Large intestine (tissue), 3 donors: ENCODE measurements at regions not wholly inside any gene's neighbourhood (a gene's known extent, or its start where the extent isn't known, plus 50 kb on each side); places are given as distances from the start of the nearest gene placed in this dataset.

ENCODE experiments used
- DNase-seq, 2 donors: peaks; one replicate each; pipeline versions ENCODE4 v3.0.0 to v3.0.0-alpha.2; 2013
- H3K27ac ChIP-seq: one replicate; pipeline ENCODE4 v1.5.1; 2013; ENCODE audit warnings: low read length
- H3K27me3 ChIP-seq: 2 replicates; pipeline ENCODE4 v1.6.1; 2013; ENCODE audit warnings: low read length; ENCODE audit not compliant: control insufficient read depth, insufficient read depth
- H3K36me3 ChIP-seq: 2 replicates; pipeline ENCODE4 v1.6.1; 2013; ENCODE audit warnings: low read length; ENCODE audit not compliant: control insufficient read depth, insufficient read depth
- H3K4me1 ChIP-seq: one replicate; pipeline ENCODE4 v1.6.1; 2013; ENCODE audit warnings: low read length; ENCODE audit not compliant: control insufficient read depth, insufficient read depth
- H3K4me3 ChIP-seq: one replicate; pipeline ENCODE4 v1.5.1; 2013; ENCODE audit warnings: low read length
- H3K9me3 ChIP-seq: one replicate; pipeline ENCODE4 v1.6.1; 2013; ENCODE audit warnings: mild to moderate bottlenecking, low read depth, low read length, moderate library complexity; ENCODE audit not compliant: control insufficient read depth
- WGBS: methylation state at CpG from one replicate; pipeline ENCODE4 v1.1.5; 2013; ENCODE audit warnings: low lambda C conversion rate; ENCODE audit not compliant: insufficient coverage; 5-methylcytosine and 5-hydroxymethylcytosine counted together

- no peaks in the 10 kb centered on the region for H3K27me3 ChIP-seq
- no peak overlapping the region for H3K27ac ChIP-seq
- 53% methylated on average over 3 of the region's 5 CpGs for WGBS
- H3K36me3 ChIP-seq: no peaks in the 10 kb centered on the region
- H3K9me3 ChIP-seq: no peaks in the 10 kb centered on the region
- no peak for DNase-seq
- H3K4me1 ChIP-seq: peaks cover 2% of the 10 kb centered on the region
- H3K4me3 ChIP-seq: no peak overlapping the region
Measured at GRCh38 chr1:94325377-94326302, 88.3 kb upstream of the ARHGAP29 start.

GRCh38 chr1:94324178-94324544 lies 86.8 kb upstream of the ARHGAP29 start:
- Histone ChIP-seq H3K27me3 (no peaks in the 10 kb centered on the region), H3K9me3 (no peaks in the 10 kb centered on the region), H3K36me3 (no peaks in the 10 kb centered on the region), H3K4me1 (peaks cover 2% of the 10 kb centered on the region), H3K4me3 (no peak overlapping the region), H3K27ac (no peak overlapping the region)
- WGBS: no CpG with 5 or more reads among the region's 4 CpGs
- no peak for DNase-seq

- Histone ChIP-seq H3K36me3 (no peaks in the 10 kb centered on the region), H3K4me3 (no peak overlapping the region), H3K9me3 (no peaks in the 10 kb centered on the region), H3K27me3 (no peaks in the 10 kb centered on the region), H3K4me1 (peaks cover 2% of the 10 kb centered on the region), H3K27ac (no peak overlapping the region)
- DNase-seq: no peak
- WGBS: 70% methylated on average over 5 of the region's 7 CpGs
Measured at GRCh38 chr1:94323311-94324177, 86.2 kb upstream of the ARHGAP29 start.

- Histone ChIP-seq H3K4me3 (no peak overlapping the region), H3K27me3 (no peaks in the 10 kb centered on the region), H3K4me1 (peaks cover 2% of the 10 kb centered on the region), H3K36me3 (no peaks in the 10 kb centered on the region), H3K9me3 (no peaks in the 10 kb centered on the region), H3K27ac (no peak overlapping the region)
- DNase-seq: no peak
- 100% methylated on average over 1 of the region's 5 CpGs for WGBS
Measured at GRCh38 chr1:94322696-94323095, 85.3 kb upstream of the ARHGAP29 start.

DNA sequence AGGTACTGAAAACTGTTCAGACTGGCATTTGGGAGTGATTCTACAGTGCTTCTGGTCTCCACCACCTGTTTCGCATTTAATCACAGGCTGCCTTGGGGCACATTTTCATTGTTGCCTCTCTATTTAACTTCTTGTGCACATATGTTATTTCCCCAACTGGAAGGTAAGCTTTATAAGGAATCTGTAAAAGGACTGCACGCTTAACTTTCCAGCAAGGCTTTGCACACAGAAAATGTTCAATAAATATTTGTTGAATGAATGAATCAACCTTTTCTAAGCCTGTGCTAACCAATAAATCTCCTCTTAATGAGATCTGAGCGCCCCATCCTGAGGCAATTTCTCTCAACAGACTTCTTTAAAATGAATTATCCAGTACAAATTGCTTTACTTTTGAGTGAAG lies 84.3 kb upstream of the ARHGAP29 start:
- Histone ChIP-seq H3K27me3 (no peaks in the 10 kb centered on the region), H3K4me1 (peaks cover 3% of the 10 kb centered on the region), H3K36me3 (no peaks in the 10 kb centered on the region), H3K27ac (no peak overlapping the region), H3K9me3 (no peaks in the 10 kb centered on the region), H3K4me3 (no peak overlapping the region)
- WGBS: no CpG with 5 or more reads among the region's 3 CpGs
- no peak for DNase-seq

- H3K36me3 ChIP-seq: no peaks in the 10 kb centered on the region
- H3K27ac ChIP-seq: no peak overlapping the region
- no peaks in the 10 kb centered on the region for H3K9me3 ChIP-seq
- no peak for DNase-seq
- no peaks in the 10 kb centered on the region for H3K27me3 ChIP-seq
- 63% methylated on average over 2 of the region's 8 CpGs for WGBS
- H3K4me1 ChIP-seq: peaks cover 8% of the 10 kb centered on the region
- H3K4me3 ChIP-seq: no peak overlapping the region
Measured at GRCh38 chr1:94319319-94320102, 82.1 kb upstream of the ARHGAP29 start.

GRCh38 chr1:94318505-94319030 lies 81.2 kb upstream of the ARHGAP29 start:
- no peak for DNase-seq
- Histone ChIP-seq H3K4me1 (peaks cover 14% of the 10 kb centered on the region), H3K4me3 (no peak overlapping the region), H3K27ac (no peak overlapping the region), H3K9me3 (no peaks in the 10 kb centered on the region), H3K27me3 (no peaks in the 10 kb centered on the region), H3K36me3 (no peaks in the 10 kb centered on the region)
- 100% methylated on average over 1 of the region's 6 CpGs for WGBS

DNA sequence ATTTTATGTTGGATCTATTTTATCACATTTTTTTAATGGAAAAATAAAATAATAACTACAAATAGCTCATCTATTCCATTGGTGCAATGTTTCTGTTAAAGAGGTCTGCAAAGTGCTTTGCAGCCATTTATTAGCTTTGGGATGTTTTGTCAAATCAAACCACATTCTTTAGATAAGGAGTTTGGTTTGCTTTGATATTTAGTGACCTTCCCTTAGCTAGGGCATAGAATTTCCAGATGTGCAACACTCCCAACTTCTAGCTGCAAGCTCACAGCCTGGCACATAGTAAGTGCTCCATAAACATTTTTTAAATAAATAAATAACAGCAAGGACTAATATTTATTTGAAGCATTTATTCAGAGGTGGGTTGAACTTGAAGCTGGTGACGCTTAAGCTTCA lies 80.4 kb upstream of the ARHGAP29 start:
- no peaks in the 10 kb centered on the region for H3K27me3 ChIP-seq
- H3K4me3 ChIP-seq: no peak overlapping the region
- no CpG with 5 or more reads among the region's 1 CpG for WGBS
- H3K36me3 ChIP-seq: no peaks in the 10 kb centered on the region
- no peak for DNase-seq
- H3K27ac ChIP-seq: no peak overlapping the region
- H3K4me1 ChIP-seq: peaks cover 14% of the 10 kb centered on the region
- H3K9me3 ChIP-seq: no peaks in the 10 kb centered on the region

DNA sequence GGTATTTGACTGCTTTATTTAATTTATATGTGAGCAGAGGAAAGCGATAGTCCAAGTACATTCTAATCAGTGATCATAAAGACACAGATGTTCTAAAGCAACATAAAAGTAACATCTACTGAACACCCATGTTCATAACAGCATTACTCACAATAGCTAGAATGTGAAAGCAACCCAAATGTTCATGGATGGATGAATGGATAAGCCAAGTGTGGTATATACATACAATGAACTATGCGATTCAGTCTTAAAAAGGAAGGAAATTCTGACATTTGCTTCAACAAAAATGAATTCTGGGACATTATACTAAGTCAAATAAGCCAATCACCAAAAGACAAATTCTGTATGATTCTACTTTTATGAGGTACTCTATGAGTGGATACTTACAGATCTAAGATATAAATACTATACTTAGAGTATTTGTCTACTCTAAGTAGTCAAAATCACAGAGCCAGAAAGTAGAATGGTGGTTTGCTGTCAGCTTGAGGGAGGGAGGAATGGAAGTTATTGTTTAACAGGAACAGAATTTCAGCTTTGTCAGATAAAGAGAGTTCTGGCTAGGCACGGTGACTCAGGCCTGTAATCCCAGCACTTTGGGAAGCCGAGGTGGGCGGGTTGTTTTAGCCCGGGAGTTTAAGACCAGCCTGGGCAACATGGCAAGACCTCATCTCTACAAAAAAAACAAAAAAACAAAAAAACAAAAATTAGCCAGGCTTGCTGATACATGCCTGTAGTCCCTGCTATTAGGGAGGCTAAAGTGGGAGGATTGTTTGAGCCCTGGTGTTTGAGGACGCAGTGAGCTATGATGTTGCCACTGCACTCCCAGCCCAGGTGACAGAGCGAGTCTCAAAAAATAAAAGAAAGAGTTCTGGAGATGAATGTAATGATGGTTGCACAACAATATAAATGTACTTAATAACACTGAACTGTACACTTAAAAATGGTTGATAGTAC lies 79.7 kb upstream of the ARHGAP29 start:
- WGBS: 89% methylated on average over 3 of the region's 8 CpGs
- DNase-seq: no peak
- no peaks in the 10 kb centered on the region for H3K36me3 ChIP-seq
- H3K4me3 ChIP-seq: no peak overlapping the region
- no peaks in the 10 kb centered on the region for H3K9me3 ChIP-seq
- H3K27ac ChIP-seq: no peak overlapping the region
- no peaks in the 10 kb centered on the region for H3K27me3 ChIP-seq
- peaks cover 14% of the 10 kb centered on the region for H3K4me1 ChIP-seq
